ENCODE measurements at regions not wholly inside any gene's neighbourhood (a gene's known extent, or its start where the extent isn't known, plus 50 kb on each side); places are given as distances from the start of the nearest gene placed in this dataset.
"Not testable (repeated sequence)": the region's sequence is repeated elsewhere in the genome, so short reads cannot be mapped to it uniquely, and the experiment has no call there.

- 93% methylated on average over 1 of the region's 1 CpG for WGBS
- no peak for DNase-seq (ENCODE audit: low spot score)
- TF ChIP-seq POLR2AphosphoS5 (IDR thresholded peaks at IDR 0.05) (no peak), POLR2A (IDR thresholded peaks at IDR 0.05) (no peak)
- TF ChIP-seq, protein P1, sequence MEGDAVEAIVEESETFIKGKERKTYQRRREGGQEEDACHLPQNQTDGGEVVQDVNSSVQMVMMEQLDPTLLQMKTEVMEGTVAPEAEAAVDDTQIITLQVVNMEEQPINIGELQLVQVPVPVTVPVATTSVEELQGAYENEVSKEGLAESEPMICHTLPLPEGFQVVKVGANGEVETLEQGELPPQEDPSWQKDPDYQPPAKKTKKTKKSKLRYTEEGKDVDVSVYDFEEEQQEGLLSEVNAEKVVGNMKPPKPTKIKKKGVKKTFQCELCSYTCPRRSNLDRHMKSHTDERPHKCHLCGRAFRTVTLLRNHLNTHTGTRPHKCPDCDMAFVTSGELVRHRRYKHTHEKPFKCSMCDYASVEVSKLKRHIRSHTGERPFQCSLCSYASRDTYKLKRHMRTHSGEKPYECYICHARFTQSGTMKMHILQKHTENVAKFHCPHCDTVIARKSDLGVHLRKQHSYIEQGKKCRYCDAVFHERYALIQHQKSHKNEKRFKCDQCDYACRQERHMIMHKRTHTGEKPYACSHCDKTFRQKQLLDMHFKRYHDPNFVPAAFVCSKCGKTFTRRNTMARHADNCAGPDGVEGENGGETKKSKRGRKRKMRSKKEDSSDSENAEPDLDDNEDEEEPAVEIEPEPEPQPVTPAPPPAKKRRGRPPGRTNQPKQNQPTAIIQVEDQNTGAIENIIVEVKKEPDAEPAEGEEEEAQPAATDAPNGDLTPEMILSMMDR (IDR thresholded peaks at IDR 0.05) = no peak
- Histone ChIP-seq H3K4me3 (no peak overlapping the region), H3K4me1 (replicated peaks) (no peaks in the 10 kb centered on the region), H3K27ac (no peak overlapping the region), H3K36me3 (no peaks in the 10 kb centered on the region), H3K9me3 (no peaks in the 10 kb centered on the region), H3K27me3 (replicated peaks; ENCODE audit: insufficient read depth) (no peaks in the 10 kb centered on the region)
- intact Hi-C loops (cut with DNase I) = no loop called here
Measured at GRCh38 chr6:66103354-66103753, 396.3 kb upstream of the EYS start.

DNA sequence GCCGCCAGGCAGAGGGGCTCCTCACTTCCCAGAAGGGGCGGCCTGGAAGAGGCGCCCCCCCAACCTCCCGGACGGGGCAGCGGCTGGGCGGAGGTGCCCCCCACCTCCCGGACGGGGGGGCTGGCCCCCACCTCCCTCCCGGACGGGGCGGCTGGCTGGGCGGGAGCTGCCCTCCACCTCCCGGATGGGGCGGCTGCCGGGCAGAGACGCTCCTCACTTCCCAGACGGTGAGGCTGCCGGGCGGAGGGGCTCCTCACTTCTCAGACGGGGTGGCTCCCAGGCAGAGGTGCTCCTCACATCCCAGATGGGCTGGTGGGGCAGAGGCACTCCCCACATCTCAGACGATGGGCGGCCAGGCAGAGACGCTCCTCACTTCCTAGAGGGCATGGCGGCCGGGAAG is 389.7 kb upstream of the EYS start:
- WGBS = 98% methylated on average over 7 of the region's 26 CpGs
- no peaks in the 10 kb centered on the region for H3K4me1 ChIP-seq (replicated peaks)
- no peak for DNase-seq (ENCODE audit: low spot score)
- no peaks in the 10 kb centered on the region for H3K36me3 ChIP-seq
- TF ChIP-seq POLR2AphosphoS5 (IDR thresholded peaks at IDR 0.05) (no peak), POLR2A (IDR thresholded peaks at IDR 0.05) (no peak)
- TF ChIP-seq, protein P1 (IDR thresholded peaks at IDR 0.05) = no peak
- no peaks in the 10 kb centered on the region for H3K27me3 ChIP-seq (replicated peaks; ENCODE audit: insufficient read depth)
- H3K4me3 ChIP-seq = no peak overlapping the region
- no peak overlapping the region for H3K27ac ChIP-seq
- H3K9me3 ChIP-seq = no peaks in the 10 kb centered on the region
- intact Hi-C loops (cut with DNase I) = no loop called here

DNA sequence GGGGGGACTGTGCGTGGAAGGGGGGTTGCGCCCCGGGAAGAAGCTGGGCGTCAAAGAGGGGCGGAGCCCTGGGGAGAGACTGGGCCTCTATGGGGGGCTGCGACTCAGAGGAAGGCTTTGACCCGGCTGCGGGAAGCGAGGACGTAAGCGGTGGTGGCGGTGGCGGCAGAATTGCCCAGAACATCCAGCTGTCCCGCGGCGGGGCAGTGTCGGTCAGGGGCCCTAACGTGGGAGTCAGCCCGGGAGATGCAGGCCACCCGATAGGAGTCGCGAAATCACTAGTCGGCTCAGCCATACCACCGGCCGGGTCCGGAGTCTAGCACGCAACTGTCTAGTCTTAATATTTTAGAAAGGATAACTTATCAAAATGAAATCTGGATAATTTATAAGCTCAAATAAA is 387.6 kb upstream of the EYS start:
- WGBS = 92% methylated on average over 27 of the region's 27 CpGs
- DNase-seq (ENCODE audit: low spot score) = no peak
- TF ChIP-seq, protein P1 (IDR thresholded peaks at IDR 0.05) = no peak
- TF ChIP-seq POLR2AphosphoS5 (IDR thresholded peaks at IDR 0.05) (no peak), POLR2A (IDR thresholded peaks at IDR 0.05) (no peak)

GRCh38 chr6:66092306-66092705 is 385.3 kb upstream of the EYS start:
- DNase-seq (ENCODE audit: low spot score); intact Hi-C loops (cut with DNase I); H3K9me3 ChIP-seq; H3K4me1 ChIP-seq (replicated peaks); H3K4me3 ChIP-seq; H3K36me3 ChIP-seq; H3K27ac ChIP-seq; H3K27me3 ChIP-seq (replicated peaks; ENCODE audit: insufficient read depth): not testable (repeated sequence)
- 93% methylated on average over 1 of the region's 1 CpG for WGBS

More for the DNA sequence above, 387.6 kb upstream of the EYS start:
- H3K27ac ChIP-seq = no peak overlapping the region
- no peaks in the 10 kb centered on the region for H3K9me3 ChIP-seq
- no peaks in the 10 kb centered on the region for H3K4me1 ChIP-seq (replicated peaks)
- no peaks in the 10 kb centered on the region for H3K27me3 ChIP-seq (replicated peaks; ENCODE audit: insufficient read depth)
- H3K4me3 ChIP-seq = no peak overlapping the region
- no peaks in the 10 kb centered on the region for H3K36me3 ChIP-seq
- intact Hi-C loops (cut with DNase I) = no loop called here

DNA sequence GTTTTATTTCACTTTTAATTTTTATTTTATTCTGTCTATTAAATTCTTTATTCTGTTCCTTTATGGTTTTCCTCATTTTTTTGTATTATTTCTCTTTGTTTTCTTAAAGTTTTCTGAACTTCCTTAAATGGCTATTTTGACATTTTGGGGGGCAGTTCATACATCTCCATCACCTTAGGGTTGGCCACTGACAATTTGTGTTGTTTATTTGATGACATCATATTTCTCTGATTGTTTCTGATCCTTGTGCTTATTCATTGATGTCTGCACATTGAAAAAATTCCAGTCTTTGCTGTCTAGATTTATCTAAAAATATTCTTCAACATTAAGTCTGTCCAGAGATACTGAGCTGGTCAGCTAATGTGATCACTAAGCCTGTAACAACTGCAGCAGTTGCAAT is 379.5 kb upstream of the EYS start:
- Histone ChIP-seq H3K4me1 (replicated peaks) (no peaks in the 10 kb centered on the region), H3K36me3 (no peaks in the 10 kb centered on the region), H3K4me3 (no peak overlapping the region), H3K27ac (no peak overlapping the region), H3K9me3 (no peaks in the 10 kb centered on the region), H3K27me3 (replicated peaks; ENCODE audit: insufficient read depth) (no peaks in the 10 kb centered on the region)
- no peak for DNase-seq (ENCODE audit: low spot score)
- intact Hi-C loops (cut with DNase I) = no loop called here
- TF ChIP-seq POLR2AphosphoS5 (IDR thresholded peaks at IDR 0.05) (no peak), POLR2A (IDR thresholded peaks at IDR 0.05) (no peak)
- TF ChIP-seq, protein P1 (IDR thresholded peaks at IDR 0.05) = no peak

All from prostate gland (tissue), 2 donors.